Neural progenitor cell (in vitro differentiated cells): ENCODE measurements at regions not wholly inside any gene's neighbourhood (a gene's known extent, or its start where the extent isn't known, plus 50 kb on each side); places are given as distances from the start of the nearest gene placed in this dataset.

Source experiments
- DNase-seq: peaks from one replicate; pipeline ENCODE4 v3.0.0-alpha.2; 2016; ENCODE audit warnings: low spot score
- H2AFZ ChIP-seq: fragments of 200-600 bp; sonication (generic); replicated peaks from 2 replicates; pipeline ENCODE4 v1.6.1; 2016; ENCODE audit warnings: antibody characterized with exemption
- H3F3A ChIP-seq: fragments of 200-600 bp; sonication (generic); 2 replicates; pipeline ENCODE4 v1.6.1; 2016; ENCODE audit warnings: antibody characterized with exemption, low read depth
- H3K27ac ChIP-seq: fragments of 200-600 bp; sonication (generic); 2 replicates; pipeline ENCODE4 v1.5.1; 2016; ENCODE audit warnings: mild to moderate bottlenecking
- H3K27me3 ChIP-seq: fragments of 200-600 bp; sonication (generic); 2 replicates; pipeline ENCODE4 v1.6.1; 2016; ENCODE audit warnings: mild to moderate bottlenecking, moderate library complexity
- H3K36me3 ChIP-seq: fragments of 200-600 bp; sonication (generic); 2 replicates; pipeline ENCODE4 v1.5.1; 2016
- H3K4me1 ChIP-seq: fragments of 200-600 bp; sonication (generic); 2 replicates; pipeline ENCODE4 v1.6.1; 2016; ENCODE audit warnings: mixed run types
- H3K4me2 ChIP-seq: fragments of 200-600 bp; sonication (generic); 2 replicates; pipeline ENCODE4 v1.6.1; 2016
- H3K4me3 ChIP-seq: fragments of 200-600 bp; sonication (generic); 2 replicates; pipeline ENCODE4 v1.5.1; 2016
- H3K79me2 ChIP-seq: fragments of 200-600 bp; sonication (generic); 2 replicates; pipeline ENCODE4 v1.6.1; 2016; ENCODE audit warnings: low read depth
- H3K9ac ChIP-seq: fragments of 200-600 bp; sonication (generic); 2 replicates; pipeline ENCODE4 v1.6.1; 2016
- H3K9me3 ChIP-seq: fragments of 200-600 bp; sonication (generic); 2 replicates; pipeline ENCODE4 v1.5.1; 2016; ENCODE audit warnings: low read depth
- H4K20me1 ChIP-seq: fragments of 200-600 bp; sonication (generic); 2 replicates; pipeline ENCODE4 v1.6.1; 2016; ENCODE audit warnings: low read depth
- H3K27ac Mint-ChIP-seq: 3 replicates; pipeline ENCODE4 v1.8.0; 2021; ENCODE audit warnings: mixed read lengths
- H3K27me3 Mint-ChIP-seq: 2 replicates; pipeline ENCODE4 v1.8.0; 2022; ENCODE audit warnings: low read depth, mild to moderate bottlenecking, inconsistent platforms, moderate library complexity, mixed read lengths; ENCODE audit not compliant: insufficient read depth
- H3K36me3 Mint-ChIP-seq: 3 replicates; pipeline ENCODE4 v1.8.0; 2021; ENCODE audit warnings: mixed read lengths
- H3K4me1 Mint-ChIP-seq: 3 replicates; pipeline ENCODE4 v1.8.0; 2021; ENCODE audit warnings: mixed read lengths
- H3K4me3 Mint-ChIP-seq: 3 replicates; pipeline ENCODE4 v1.8.0; 2021; ENCODE audit warnings: mild to moderate bottlenecking, moderate library complexity, mixed read lengths
- H3K9me3 Mint-ChIP-seq: 3 replicates; pipeline ENCODE4 v1.8.0; 2020; ENCODE audit warnings: mixed read lengths
- EZH2 ChIP-seq: fragments of 200-600 bp; sonication (generic); IDR thresholded peaks from 2 replicates; pipeline ENCODE4 v1.6.1; 2017; ENCODE audit warnings: antibody characterized with exemption, mild to moderate bottlenecking, moderate library complexity
- EZH2phosphoT487 ChIP-seq: fragments of 200-600 bp; sonication (generic); IDR thresholded peaks from 2 replicates; pipeline ENCODE4 v1.6.1; 2017; ENCODE audit warnings: antibody characterized with exemption
- TF ChIP-seq, protein P1 (sequence below): fragments of 200-600 bp; sonication (generic); IDR thresholded peaks from 2 replicates; pipeline ENCODE4 v1.5.1; 2017; ENCODE audit warnings: antibody characterized with exemption, mild to moderate bottlenecking

DNA sequence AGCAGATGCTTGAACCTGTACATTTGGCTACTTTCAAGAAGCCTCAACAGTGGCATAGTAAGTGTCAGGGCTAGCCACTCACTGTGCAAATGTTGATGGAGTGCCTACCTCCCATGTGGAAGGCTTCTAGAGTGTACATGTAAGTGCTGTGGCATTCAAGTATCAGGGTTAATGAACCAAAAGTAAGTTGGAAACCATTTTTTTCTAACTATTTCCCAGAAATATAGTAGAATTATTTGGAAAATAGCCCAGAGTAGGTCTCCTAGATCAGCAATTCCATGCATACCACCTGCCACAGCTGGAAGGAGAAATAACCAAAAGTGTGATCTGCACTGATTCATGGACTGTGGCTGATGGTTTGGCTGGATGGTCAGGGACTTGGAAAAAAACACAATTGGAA lies 53.3 kb downstream of the FOXD1 start:
- no peaks in the 10 kb centered on the region for H3K9me3 ChIP-seq

DNA sequence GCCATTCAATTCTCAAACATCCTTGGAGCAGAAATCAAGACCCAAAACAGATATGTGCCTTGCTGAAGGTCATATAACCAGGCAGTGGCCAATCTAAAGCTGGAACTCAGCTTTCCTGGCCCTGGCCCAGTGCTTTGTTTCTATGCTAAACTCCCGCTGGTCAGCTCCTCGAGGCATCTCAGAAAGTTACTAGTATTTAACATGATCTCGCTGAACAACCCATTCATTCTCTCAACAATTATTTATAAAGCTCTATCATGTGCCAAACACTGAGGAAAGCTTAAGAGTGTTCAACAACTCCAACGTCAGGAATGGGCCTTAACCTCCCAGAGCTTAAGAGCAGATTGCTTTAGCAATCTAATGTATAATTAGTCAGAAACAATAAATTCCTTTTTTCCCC lies 54.0 kb downstream of the FOXD1 start:
- Histone ChIP-seq H3K27me3 (no peaks in the 10 kb centered on the region), H3K9ac (no peak overlapping the region), H3K4me3 (no peak overlapping the region), H3K9me3 (no peaks in the 10 kb centered on the region), H3K4me2 (no peak overlapping the region), H3K4me1 (peaks cover 5% of the 10 kb centered on the region), H4K20me1 (no peaks in the 10 kb centered on the region), H2AFZ (no peak overlapping the region), H3K27ac (no peak overlapping the region), H3K36me3 (no peaks in the 10 kb centered on the region), H3K79me2 (no peaks in the 10 kb centered on the region), H3F3A (no peaks in the 10 kb centered on the region)
- Mint-ChIP-seq H3K9me3 (no peaks in the 10 kb centered on the region), H3K36me3 (no peaks in the 10 kb centered on the region), H3K27ac (no peak overlapping the region), H3K4me3 (no peak overlapping the region), H3K4me1 (peaks cover 7% of the 10 kb centered on the region), H3K27me3 (peaks cover 4% of the 10 kb centered on the region)
- TF ChIP-seq EZH2phosphoT487 (no peak), EZH2 (no peak)
- TF ChIP-seq, protein P1, sequence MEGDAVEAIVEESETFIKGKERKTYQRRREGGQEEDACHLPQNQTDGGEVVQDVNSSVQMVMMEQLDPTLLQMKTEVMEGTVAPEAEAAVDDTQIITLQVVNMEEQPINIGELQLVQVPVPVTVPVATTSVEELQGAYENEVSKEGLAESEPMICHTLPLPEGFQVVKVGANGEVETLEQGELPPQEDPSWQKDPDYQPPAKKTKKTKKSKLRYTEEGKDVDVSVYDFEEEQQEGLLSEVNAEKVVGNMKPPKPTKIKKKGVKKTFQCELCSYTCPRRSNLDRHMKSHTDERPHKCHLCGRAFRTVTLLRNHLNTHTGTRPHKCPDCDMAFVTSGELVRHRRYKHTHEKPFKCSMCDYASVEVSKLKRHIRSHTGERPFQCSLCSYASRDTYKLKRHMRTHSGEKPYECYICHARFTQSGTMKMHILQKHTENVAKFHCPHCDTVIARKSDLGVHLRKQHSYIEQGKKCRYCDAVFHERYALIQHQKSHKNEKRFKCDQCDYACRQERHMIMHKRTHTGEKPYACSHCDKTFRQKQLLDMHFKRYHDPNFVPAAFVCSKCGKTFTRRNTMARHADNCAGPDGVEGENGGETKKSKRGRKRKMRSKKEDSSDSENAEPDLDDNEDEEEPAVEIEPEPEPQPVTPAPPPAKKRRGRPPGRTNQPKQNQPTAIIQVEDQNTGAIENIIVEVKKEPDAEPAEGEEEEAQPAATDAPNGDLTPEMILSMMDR, result no peak
- DNase-seq, result no peak

More for the DNA sequence above, 53.3 kb downstream of the FOXD1 start:
- Histone ChIP-seq H3K79me2 (no peaks in the 10 kb centered on the region), H3K4me1 (peaks cover 5% of the 10 kb centered on the region), H3K9ac (no peak overlapping the region), H3K36me3 (no peaks in the 10 kb centered on the region), H3K4me2 (no peak overlapping the region), H3K27ac (no peak overlapping the region), H3K4me3 (no peak overlapping the region), H4K20me1 (no peaks in the 10 kb centered on the region), H2AFZ (no peak overlapping the region), H3F3A (no peaks in the 10 kb centered on the region), H3K27me3 (no peaks in the 10 kb centered on the region)
- H3K4me3 Mint-ChIP-seq, result no peak overlapping the region
- no peak for DNase-seq
- TF ChIP-seq, protein P1, result no peak
- no peak for TF ChIP-seq EZH2
- TF ChIP-seq EZH2phosphoT487, result no peak
- H3K27me3 Mint-ChIP-seq, result peaks cover 5% of the 10 kb centered on the region
- no peaks in the 10 kb centered on the region for H3K36me3 Mint-ChIP-seq
- peaks cover 7% of the 10 kb centered on the region for H3K4me1 Mint-ChIP-seq
- H3K27ac Mint-ChIP-seq, result no peak overlapping the region
- no peaks in the 10 kb centered on the region for H3K9me3 Mint-ChIP-seq

DNA sequence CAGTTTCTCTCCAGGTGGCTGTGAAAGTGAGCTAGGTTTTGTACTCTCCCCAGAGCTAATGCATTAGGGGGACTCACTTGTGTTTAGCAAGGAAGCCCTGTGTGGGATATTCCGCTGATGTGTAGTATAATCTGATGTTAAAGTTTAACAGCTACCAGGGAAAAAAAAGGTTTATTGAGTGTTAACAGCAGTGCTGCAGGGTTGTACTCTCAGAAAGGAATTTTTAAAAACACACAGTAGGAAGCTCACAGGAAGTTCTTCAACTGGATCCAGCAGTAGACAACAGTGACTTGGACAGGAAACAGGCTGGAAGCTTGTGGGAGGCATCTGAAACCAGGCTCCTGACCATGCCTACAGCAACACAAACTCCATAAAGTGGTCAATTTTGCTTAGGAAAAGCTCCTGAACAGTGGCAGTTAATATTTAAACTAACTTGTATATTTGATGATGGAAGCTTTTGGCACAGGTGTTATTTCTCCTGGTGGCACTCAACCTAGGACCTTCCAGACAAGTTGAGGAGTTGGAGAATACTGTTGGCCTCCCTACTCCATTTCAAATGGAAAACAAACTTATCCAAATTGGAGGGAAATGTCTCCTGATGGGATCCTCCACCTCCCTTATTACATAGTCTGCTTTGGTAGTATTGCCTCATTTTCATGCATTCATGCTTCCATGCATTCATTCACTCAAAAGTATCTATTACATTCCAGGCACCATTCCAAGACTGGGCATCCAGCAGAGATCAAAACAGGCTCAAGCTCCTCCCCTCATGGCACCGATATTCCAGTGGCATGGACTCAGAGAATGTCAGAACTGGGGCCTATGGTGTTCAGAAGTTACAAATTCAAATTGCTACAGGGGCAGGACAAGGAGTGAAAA lies 54.7 kb downstream of the FOXD1 start:
- H3K4me3 Mint-ChIP-seq, result no peak overlapping the region

More for the DNA sequence above, 54.7 kb downstream of the FOXD1 start:
- DNase-seq, result no peak
- H4K20me1 ChIP-seq, result no peaks in the 10 kb centered on the region
- Mint-ChIP-seq H3K9me3 (no peaks in the 10 kb centered on the region), H3K4me1 (peaks cover 7% of the 10 kb centered on the region), H3K36me3 (no peaks in the 10 kb centered on the region), H3K27ac (no peak overlapping the region), H3K27me3 (peaks cover 4% of the 10 kb centered on the region)
- no peak overlapping the region for H2AFZ ChIP-seq
- no peak overlapping the region for H3K4me3 ChIP-seq
- no peak overlapping the region for H3K9ac ChIP-seq
- H3K27ac ChIP-seq, result no peak overlapping the region
- TF ChIP-seq EZH2phosphoT487 (no peak), EZH2 (no peak)
- TF ChIP-seq, protein P1, result no peak
- no peaks in the 10 kb centered on the region for H3K27me3 ChIP-seq
- H3K4me2 ChIP-seq, result no peak overlapping the region
- no peaks in the 10 kb centered on the region for H3K36me3 ChIP-seq
- H3K9me3 ChIP-seq, result no peaks in the 10 kb centered on the region
- H3K79me2 ChIP-seq, result no peaks in the 10 kb centered on the region
- H3F3A ChIP-seq, result peaks cover 2% of the 10 kb centered on the region
- H3K4me1 ChIP-seq, result peaks cover 5% of the 10 kb centered on the region
